Neutrophil (primary cell): ENCODE measurements at regions not wholly inside any gene's neighbourhood (a gene's known extent, or its start where the extent isn't known, plus 50 kb on each side); places are given as distances from the start of the nearest gene placed in this dataset.
"Not testable (repeated sequence)": the region's sequence is repeated elsewhere in the genome, so short reads cannot be mapped to it uniquely, and the experiment has no call there.

ENCODE experiments used
- H3K27ac ChIP-seq: fragments of 200-600 bp; sonication (generic); 2 replicates; pipeline ENCODE4 v1.5.1; 2016; ENCODE audit warnings: mild to moderate bottlenecking, moderate library complexity
- H3K27me3 ChIP-seq: fragments of 200-600 bp; sonication (generic); 2 replicates; pipeline ENCODE4 v1.6.0; 2016; ENCODE audit warnings: mild to moderate bottlenecking
- H3K36me3 ChIP-seq: fragments of 200-600 bp; sonication (generic); 2 replicates; pipeline ENCODE4 v1.5.1; 2017
- H3K4me1 ChIP-seq, 2 experiments: fragments of 200-600 bp in 1 of 2; sonication (generic) in 1 of 2; 1 replicate in 1 of 2; 2 replicates in 1 of 2; pipeline versions ENCODE4 v1.5.1 to v1.6.1; 2013 to 2016; ENCODE audit warnings: low read depth in 1 of 2, low read length in 1 of 2, mild to moderate bottlenecking in 1 of 2, moderate library complexity in 1 of 2; ENCODE audit not compliant: control insufficient read depth in 1 of 2, insufficient read depth in 1 of 2
- H3K4me3 ChIP-seq, 2 experiments: fragments of 200-600 bp in 1 of 2; sonication (generic) in 1 of 2; 1 replicate in 1 of 2; 2 replicates in 1 of 2; pipeline ENCODE4 v1.5.1; 2013 to 2016; ENCODE audit warnings: low read depth in 1 of 2, low read length in 1 of 2, mild to moderate bottlenecking in 1 of 2, moderate library complexity in 1 of 2
- H3K9me3 ChIP-seq: fragments of 200-600 bp; sonication (generic); 2 replicates; pipeline ENCODE4 v1.5.1; 2016
- TF ChIP-seq, protein P1 (sequence below): fragments of 200-600 bp; sonication (generic); IDR thresholded peaks from 2 replicates; pipeline ENCODE4 v1.5.1; 2016; ENCODE audit warnings: antibody characterized with exemption

GRCh38 chr14:65170318-65170717, 68.0 kb upstream of the MAX start:
- no peak overlapping the region for H3K27ac ChIP-seq
- no peaks in the 10 kb centered on the region for H3K9me3 ChIP-seq
- H3K4me1 ChIP-seq = peaks cover 8 to 9% of the 10 kb centered on the region in 2 experiments
- TF ChIP-seq, protein P1, sequence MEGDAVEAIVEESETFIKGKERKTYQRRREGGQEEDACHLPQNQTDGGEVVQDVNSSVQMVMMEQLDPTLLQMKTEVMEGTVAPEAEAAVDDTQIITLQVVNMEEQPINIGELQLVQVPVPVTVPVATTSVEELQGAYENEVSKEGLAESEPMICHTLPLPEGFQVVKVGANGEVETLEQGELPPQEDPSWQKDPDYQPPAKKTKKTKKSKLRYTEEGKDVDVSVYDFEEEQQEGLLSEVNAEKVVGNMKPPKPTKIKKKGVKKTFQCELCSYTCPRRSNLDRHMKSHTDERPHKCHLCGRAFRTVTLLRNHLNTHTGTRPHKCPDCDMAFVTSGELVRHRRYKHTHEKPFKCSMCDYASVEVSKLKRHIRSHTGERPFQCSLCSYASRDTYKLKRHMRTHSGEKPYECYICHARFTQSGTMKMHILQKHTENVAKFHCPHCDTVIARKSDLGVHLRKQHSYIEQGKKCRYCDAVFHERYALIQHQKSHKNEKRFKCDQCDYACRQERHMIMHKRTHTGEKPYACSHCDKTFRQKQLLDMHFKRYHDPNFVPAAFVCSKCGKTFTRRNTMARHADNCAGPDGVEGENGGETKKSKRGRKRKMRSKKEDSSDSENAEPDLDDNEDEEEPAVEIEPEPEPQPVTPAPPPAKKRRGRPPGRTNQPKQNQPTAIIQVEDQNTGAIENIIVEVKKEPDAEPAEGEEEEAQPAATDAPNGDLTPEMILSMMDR = no peak
- H3K36me3 ChIP-seq = no peaks in the 10 kb centered on the region
- H3K27me3 ChIP-seq = peaks cover 14% of the 10 kb centered on the region
- no peak overlapping the region for H3K4me3 ChIP-seq

DNA sequence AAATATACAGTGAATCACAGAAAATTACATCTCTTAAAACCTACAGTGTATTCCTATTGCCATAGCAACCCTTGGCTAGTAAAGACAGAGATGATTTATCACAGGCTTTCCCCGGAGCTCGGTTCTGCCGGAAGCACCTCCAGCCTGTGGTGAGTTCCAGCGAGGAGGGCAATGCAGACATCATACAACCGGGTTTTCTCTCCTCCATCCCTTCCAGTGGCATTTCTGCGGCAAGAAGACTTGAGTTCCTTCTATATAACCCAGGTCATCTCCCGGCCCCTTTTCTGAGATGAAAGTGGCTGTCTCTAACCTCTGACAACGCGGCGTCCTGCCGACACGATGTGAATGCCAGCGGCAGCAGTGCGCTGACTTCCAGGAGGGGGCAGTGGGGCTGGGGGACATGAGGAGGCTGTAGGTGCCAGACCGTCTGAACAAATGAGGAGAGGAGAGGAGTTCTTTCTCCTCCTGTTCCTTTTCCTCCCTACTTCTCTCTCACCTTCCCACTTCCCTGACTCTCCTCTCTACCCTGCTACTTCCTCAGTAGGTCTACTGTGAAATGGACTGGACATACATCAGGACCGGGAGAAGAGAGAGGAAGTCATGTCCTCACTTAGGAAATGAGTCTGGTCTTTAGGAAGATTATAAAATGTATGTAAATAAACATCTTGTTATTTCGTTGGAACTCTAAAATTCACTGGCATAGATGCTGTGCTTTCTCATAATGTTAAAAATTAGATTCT, 68.6 kb upstream of the MAX start:
- H3K27ac ChIP-seq = no peak overlapping the region

GRCh38 chr14:65173973-65174693, 71.8 kb upstream of the MAX start:
- no peak overlapping the region for H3K4me3 ChIP-seq
- H3K27me3 ChIP-seq = peaks cover 14% of the 10 kb centered on the region
- TF ChIP-seq, protein P1 = no peak
- H3K27ac ChIP-seq = no peak overlapping the region
- peaks cover 8 to 9% of the 10 kb centered on the region in 2 experiments for H3K4me1 ChIP-seq
- no peaks in the 10 kb centered on the region for H3K9me3 ChIP-seq
- H3K36me3 ChIP-seq = no peaks in the 10 kb centered on the region

More for the DNA sequence above, 68.6 kb upstream of the MAX start:
- TF ChIP-seq, protein P1 = no peak
- H3K4me3 ChIP-seq = no peak overlapping the region
- H3K36me3 ChIP-seq = no peaks in the 10 kb centered on the region
- peaks cover 14% of the 10 kb centered on the region for H3K27me3 ChIP-seq
- H3K9me3 ChIP-seq = no peaks in the 10 kb centered on the region
- peaks cover 8 to 9% of the 10 kb centered on the region in 2 experiments for H3K4me1 ChIP-seq

DNA sequence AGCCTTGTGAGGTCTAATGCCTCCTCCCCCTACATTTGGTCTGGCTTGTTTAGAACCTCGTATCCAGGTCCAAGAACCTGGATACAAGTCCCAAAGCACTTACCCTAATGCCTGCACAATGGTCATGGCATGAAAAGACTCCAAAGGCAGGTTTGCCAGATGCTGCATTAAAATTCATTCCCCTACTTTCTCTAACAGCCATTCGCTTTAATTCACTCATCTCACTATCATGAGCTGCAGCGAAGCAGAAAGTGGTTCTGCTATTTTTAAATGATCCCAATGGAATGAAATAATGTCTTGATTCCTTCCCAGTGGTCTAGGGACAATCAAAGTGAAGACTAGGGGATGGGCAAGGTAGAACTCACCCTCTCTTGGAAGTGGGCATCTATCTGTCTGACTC, 72.5 kb upstream of the MAX start:
- H3K4me3 ChIP-seq = no peak overlapping the region
- no peaks in the 10 kb centered on the region for H3K36me3 ChIP-seq
- TF ChIP-seq, protein P1 = no peak
- peaks cover 14% of the 10 kb centered on the region for H3K27me3 ChIP-seq
- peaks cover 8 to 9% of the 10 kb centered on the region in 2 experiments for H3K4me1 ChIP-seq
- no peak overlapping the region for H3K27ac ChIP-seq
- H3K9me3 ChIP-seq = no peaks in the 10 kb centered on the region

DNA sequence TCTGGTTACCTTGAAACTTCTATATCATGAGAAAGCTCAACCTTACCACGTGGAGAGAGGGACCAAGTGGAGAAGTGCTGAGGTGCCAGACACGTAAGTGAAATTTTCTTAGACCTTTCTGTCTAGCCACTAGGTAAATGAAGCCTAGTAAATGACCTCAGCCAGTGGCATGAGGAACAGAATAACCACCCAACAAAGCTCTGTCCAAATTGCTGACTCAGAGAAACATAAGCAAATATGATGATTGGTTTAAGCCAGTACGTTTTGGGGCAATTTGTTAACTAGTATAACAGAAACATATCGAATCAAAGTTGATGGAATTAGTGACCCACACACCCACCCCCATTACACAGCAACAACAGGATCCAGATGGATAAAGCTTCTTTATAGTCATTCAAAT, 75.2 kb upstream of the MAX start:
- TF ChIP-seq, protein P1 = no peak
- H3K36me3 ChIP-seq = no peaks in the 10 kb centered on the region
- no peaks in the 10 kb centered on the region for H3K9me3 ChIP-seq
- no peak overlapping the region for H3K4me3 ChIP-seq
- no peaks in the 10 kb centered on the region for H3K27me3 ChIP-seq
- H3K4me1 ChIP-seq = no peaks in the 10 kb centered on the region
- no peak overlapping the region for H3K27ac ChIP-seq

DNA sequence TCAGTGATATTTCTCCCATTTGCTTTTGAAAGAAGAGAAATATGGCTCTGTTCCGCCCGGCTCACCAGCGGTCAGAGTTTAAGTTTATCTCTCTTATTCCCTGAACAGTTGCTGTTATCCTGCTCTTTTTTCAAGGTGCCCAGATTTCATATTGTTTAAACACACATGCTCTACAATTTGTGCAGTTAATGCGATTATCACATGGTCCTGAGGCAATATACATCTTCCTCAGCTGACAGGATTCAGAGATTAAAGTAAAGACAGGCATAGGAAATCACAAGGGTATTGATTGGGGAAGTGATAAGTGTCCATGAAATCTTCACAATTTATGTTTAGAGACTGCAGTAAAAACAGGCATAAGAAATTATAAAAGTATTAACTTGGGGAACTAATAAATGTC, 76.9 kb upstream of the MAX start:
- H3K36me3 ChIP-seq, H3K27ac ChIP-seq, H3K27me3 ChIP-seq, H3K4me1 ChIP-seq, H3K9me3 ChIP-seq, H3K4me3 ChIP-seq: not testable (repeated sequence)
